GM19372 (cell line): ENCODE measurements at regions not wholly inside any gene's neighbourhood (a gene's known extent, or its start where the extent isn't known, plus 50 kb on each side); places are given as distances from the start of the nearest gene placed in this dataset.
"Not testable (repeated sequence)": the region's sequence is repeated elsewhere in the genome, so short reads cannot be mapped to it uniquely, and the experiment has no call there.

Experiments
- ATAC-seq: cut with Tn5 transposase; IDR thresholded peaks from one replicate; pipeline ENCODE4 v1.9.1; 2021; ENCODE audit warnings: mild to moderate bottlenecking, low read depth, moderate library complexity; ENCODE audit not compliant: unreplicated experiment

- no peak for ATAC-seq
These were observed 282.4 kb downstream of the ABCC12 start for GRCh38 chr16:47873434-47873833.

GRCh38 chr16:47872225-47872624 is 283.6 kb downstream of the ABCC12 start:
- ATAC-seq: no peak

- ATAC-seq: no peak
These were observed 289.4 kb downstream of the ABCC12 start for GRCh38 chr16:47866423-47866822.

DNA sequence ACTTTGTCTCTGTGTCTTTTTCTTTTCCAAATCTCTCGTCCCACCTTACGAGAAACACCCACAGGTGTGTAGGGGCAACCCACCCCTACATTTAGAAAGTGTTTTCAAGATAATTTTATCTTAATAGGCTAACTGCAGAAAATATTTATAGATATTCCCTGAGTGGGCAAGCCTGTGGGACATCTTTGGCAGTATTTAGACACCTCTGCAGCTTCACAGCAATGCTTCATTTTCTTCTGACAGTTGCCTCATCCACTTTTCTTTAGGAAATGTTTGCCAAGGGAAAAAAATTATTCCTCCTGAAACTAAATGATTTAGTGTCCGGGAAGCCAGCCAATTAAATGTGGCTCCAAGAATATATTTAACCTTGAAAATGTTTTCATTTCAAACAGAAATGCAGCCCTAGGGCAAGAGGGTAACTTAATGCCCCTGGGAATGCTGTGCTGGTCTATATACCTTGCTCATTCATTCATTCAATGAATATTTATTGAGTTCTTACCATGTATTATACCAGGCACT is 290.4 kb downstream of the ABCC12 start:
- no peak for ATAC-seq

DNA sequence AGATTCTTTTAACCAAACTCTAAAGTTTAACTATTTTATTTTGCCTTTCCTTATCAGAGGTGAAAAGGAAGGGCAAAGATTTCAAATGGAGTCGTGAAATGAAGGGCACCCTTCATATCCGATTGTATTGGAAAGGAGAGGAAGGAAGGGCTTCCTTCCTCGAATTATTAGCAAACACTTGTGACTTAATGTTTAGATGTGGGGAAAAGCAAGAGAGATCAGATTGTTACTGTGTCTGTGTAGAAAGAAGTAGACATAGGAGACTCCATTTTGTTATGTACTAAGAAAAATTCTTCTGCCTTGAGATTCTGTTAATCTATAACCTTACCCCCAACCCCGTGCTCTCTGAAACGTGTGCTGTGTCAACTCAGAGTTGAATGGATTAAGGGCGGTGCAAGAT is 291.5 kb downstream of the ABCC12 start:
- not testable (repeated sequence) for ATAC-seq

- ATAC-seq: no peak
These were observed 293.8 kb downstream of the ABCC12 start for GRCh38 chr16:47861999-47862398.

DNA sequence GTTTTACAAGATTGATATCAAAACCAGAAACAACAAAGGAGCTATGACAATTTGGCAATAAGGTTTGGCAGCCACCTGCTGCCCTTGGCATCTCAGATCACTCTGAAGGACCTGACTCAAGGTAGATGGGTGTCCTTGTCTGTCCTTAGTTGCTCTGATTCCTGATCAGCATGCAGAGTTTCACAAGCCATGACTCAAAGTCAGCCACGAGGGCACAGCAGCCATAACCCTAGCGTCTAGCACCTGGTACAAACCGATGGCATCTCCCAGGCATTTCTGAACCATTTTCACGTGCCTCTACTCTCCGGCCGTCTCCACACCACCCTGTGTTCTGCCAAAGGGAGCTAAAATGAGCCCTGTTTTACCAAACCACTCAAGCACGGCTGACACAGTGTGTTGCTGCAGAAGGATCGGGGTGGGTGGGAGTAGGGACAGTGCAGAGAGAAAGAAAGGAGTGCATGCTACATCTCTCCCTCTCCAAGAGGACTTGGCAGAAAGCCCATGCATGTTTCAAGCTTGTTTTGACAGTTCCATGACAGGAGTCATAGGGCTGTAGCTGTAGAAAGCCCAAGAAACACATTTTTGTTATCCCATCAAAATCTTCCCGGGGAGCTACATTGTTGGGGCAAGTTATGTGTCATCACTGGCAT is 297.3 kb downstream of the ABCC12 start:
- no peak for ATAC-seq

DNA sequence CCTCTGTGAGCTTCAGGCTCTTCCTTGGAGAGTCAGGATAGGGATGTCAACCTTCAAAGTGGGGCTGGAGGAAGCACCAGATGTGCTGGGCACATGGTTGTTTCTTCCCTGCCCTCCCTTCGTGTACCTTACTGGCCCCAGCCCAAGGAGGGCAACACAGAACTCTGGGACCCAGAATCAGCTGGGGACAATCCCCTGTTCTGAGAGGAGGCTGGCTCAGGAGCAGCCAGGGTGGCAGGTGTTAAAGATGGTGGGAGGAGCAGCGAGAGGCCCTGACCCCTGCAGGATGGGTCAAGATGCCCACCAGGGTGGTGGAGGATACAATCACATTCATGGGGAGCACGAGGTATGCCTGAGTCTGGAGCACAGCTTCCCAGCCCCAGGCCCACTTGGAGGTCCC is 300.4 kb downstream of the ABCC12 start:
- no peak for ATAC-seq

- ATAC-seq: no peak
These were observed 301.1 kb downstream of the ABCC12 start for GRCh38 chr16:47854737-47855136.

GRCh38 chr16:47852991-47853390 is 302.8 kb downstream of the ABCC12 start:
- no peak for ATAC-seq

DNA sequence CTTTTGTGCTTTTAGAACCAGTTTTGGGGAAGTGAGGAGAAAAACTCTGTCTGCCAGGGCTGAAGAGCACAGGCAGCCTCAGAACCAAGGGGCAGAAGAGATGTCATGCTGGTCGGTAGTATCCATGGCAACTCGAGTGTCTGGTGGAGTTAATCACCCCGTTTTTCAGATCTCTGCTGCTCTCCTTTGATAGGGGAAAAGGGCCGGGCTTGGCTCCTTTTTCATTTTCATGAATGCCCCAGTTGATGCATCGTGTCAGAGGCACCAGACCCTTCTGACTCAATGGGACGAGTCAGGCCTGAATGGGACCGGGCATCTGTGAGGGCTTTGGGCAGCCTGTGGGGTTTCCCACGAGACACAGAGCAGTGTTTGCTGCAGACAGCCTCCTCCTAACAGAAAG is 304.6 kb downstream of the ABCC12 start:
- no peak for ATAC-seq

DNA sequence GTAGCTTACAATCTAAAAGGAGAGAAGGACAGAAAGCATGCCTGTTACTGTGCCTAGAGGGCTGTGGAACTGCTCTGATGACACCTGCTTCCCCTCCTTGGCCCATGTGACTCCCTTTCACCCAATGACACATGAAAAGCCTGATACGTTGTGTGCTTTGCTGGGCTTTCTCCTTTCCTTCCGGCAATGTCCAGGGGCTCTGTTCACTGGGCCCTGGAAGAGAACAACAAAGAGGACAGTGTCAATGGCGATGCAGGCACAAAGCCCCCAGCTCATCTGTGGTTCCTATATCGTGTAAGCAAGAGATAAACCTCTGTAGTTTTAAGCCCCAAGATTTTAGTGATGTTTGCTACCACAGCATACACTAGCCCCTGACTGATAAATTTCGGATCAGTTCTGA is 306.1 kb downstream of the ABCC12 start:
- ATAC-seq: no peak

GRCh38 chr16:47848421-47849109 is 307.2 kb downstream of the ABCC12 start:
- no peak for ATAC-seq

GRCh38 chr16:47847220-47847970 is 308.4 kb downstream of the ABCC12 start:
- ATAC-seq: no peak

DNA sequence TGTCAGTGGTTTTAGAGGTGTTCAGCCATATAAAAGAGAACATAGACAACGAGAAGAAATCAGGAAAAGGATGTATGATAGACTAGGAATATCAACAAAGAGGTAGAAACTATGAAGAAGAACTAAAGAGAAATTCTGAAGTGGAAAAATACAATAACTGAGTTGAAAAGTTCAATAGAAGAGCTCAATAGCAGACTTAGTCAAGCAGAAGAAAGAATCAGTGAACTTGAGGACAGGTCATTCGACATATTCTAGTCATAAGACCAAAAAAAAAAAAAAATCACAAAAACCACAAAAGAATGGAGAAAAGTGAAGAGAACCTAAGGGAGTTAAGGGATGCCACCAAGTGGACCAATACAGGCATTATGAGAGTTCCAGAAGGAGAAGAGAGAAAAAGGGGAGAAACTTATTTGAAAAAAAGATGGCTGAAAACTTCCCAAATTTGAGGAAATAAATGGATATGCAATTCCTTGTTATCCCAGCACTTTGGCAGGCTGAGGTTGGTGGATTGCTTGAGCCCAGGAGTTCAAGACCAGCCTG is 321.2 kb downstream of the ABCC12 start:
- no peak for ATAC-seq

DNA sequence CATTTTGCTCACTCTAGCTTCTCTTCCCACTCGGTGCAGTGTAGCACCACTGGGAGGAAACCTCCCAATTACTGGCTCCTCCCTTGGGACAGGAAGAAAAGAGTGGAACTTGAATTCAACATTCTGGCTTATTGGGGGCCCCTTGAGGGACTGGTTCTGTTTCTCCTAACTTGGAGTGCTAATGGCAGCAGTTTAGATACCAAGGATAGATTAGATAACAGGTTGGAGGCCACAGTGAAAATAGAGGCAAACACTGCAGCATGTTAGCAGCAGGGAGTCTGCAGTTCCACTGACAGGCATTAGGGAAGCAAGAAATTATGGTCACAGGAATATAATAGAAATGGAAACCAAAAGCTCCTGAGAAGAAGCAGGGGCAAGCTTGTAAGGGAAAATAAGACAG is 322.0 kb downstream of the ABCC12 start:
- no peak for ATAC-seq

- no peak for ATAC-seq
These were observed 325.8 kb downstream of the ABCC12 start for GRCh38 chr16:47829850-47830600.

- ATAC-seq: no peak
These were observed 329.7 kb downstream of the ABCC12 start for GRCh38 chr16:47826070-47826469.

DNA sequence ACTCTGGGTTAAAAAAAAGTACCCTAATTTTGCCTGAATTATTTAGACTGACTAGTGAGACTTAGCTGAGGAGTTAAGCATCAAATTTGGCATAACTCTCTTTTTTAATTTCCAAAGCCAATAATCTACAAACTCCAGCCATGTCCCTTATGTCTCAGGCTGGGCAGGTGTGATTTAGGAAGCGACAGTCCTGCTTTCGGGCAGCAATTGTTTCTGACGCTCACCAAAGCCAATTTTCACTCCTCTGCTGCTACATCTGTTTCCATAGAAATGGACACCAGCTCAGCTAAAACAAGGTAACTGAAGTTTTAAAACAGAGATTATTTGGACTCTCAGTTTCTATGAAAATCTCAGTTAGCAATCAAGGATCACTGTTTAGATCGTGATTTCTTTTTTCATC is 338.7 kb downstream of the ABCC12 start:
- ATAC-seq: no peak

DNA sequence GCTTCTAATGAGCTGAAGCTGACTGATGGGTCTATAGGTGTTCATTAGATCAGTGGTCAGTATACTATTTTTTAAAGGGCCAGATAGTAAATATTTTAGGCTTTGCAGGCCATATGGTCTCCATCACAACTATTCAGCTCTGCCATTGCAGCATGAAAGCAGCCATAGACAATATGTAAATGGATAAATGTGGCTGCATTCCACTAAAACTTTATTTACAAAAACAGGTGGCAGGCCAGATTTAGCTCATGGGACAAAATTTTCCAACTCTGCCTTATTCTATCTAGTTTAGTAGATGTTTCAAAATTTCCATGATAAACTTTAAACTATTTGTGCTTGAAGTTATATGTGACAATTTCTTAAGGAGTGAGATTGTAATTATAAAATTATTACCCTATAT is 339.3 kb downstream of the ABCC12 start:
- no peak for ATAC-seq
